Fibroblast of lung (primary cell): ENCODE measurements at regions not wholly inside any gene's neighbourhood (a gene's known extent, or its start where the extent isn't known, plus 50 kb on each side); places are given as distances from the start of the nearest gene placed in this dataset.

Experiments used
- DNase-seq, 2 donors: peaks; one replicate each; pipeline versions ENCODE4 v3.0.0 to v3.0.0-alpha.2; 2010; ENCODE audit warnings: low read depth in 2 of 2
- H2AFZ ChIP-seq: 2 replicates; pipeline ENCODE4 v1.5.1; 2012; ENCODE audit warnings: low read length, control low read depth, inconsistent platforms
- H3K27ac ChIP-seq: 2 replicates; pipeline ENCODE4 v1.5.1; 2011; ENCODE audit warnings: low read length, control low read depth; ENCODE audit not compliant: insufficient read depth
- H3K27me3 ChIP-seq: 2 replicates; pipeline ENCODE4 v1.5.1; 2011; ENCODE audit warnings: mild to moderate bottlenecking, low read length; ENCODE audit not compliant: control insufficient read depth, insufficient read depth
- H3K36me3 ChIP-seq: 2 replicates; pipeline ENCODE4 v1.5.1; 2011; ENCODE audit warnings: low read length; ENCODE audit not compliant: control insufficient read depth, insufficient read depth
- H3K4me1 ChIP-seq: 2 replicates; pipeline ENCODE4 v1.5.1; 2011; ENCODE audit warnings: low read length; ENCODE audit not compliant: control insufficient read depth, insufficient read depth; ENCODE audit errors: extremely low read depth
- H3K4me2 ChIP-seq: 2 replicates; pipeline ENCODE4 v1.5.1; 2011; ENCODE audit warnings: low read length, control low read depth; ENCODE audit not compliant: insufficient read depth; ENCODE audit errors: extremely low read depth
- H3K4me3 ChIP-seq, 4 experiments: fragments of 200-600 bp in 1 of 4; sonication (generic) in 1 of 4; replicated peaks in 1 of 4; 2 replicates each; pipeline ENCODE4 v1.5.1; 2011 to 2016; ENCODE audit warnings: low read length in 4 of 4, low read depth in 3 of 4, mild to moderate bottlenecking in 3 of 4, control low read depth in 2 of 4, inconsistent platforms in 1 of 4, mixed read lengths in 1 of 4; ENCODE audit not compliant: insufficient read depth in 1 of 4; ENCODE audit errors: control extremely low read depth in 1 of 4
- H3K79me2 ChIP-seq: 2 replicates; pipeline ENCODE4 v1.5.1; 2012; ENCODE audit warnings: mild to moderate bottlenecking, low read length, inconsistent platforms; ENCODE audit not compliant: control insufficient read depth, insufficient read depth
- H3K9ac ChIP-seq: 2 replicates; pipeline ENCODE4 v1.5.1; 2011; ENCODE audit warnings: mild to moderate bottlenecking, low read length, control low read depth; ENCODE audit not compliant: insufficient read depth
- H3K9me3 ChIP-seq: 2 replicates; pipeline ENCODE4 v1.5.1; 2012; ENCODE audit warnings: low read depth, low read length; ENCODE audit not compliant: control insufficient read depth, insufficient read depth
- H4K20me1 ChIP-seq: 2 replicates; pipeline ENCODE4 v1.5.1; 2011; ENCODE audit warnings: low read length; ENCODE audit not compliant: control insufficient read depth, insufficient read depth; ENCODE audit errors: extremely low read depth
- CTCF ChIP-seq, 2 donors: IDR thresholded peaks in 1 of 2; conservative IDR thresholded peaks in 1 of 2; 1 replicate in 1 of 2; 2 replicates in 1 of 2; pipeline ENCODE4 v1.5.1; 2011 to 2012; ENCODE audit warnings: low read length in 2 of 2, control low read depth in 1 of 2, inconsistent platforms in 1 of 2, low read depth in 1 of 2, mild to moderate bottlenecking in 1 of 2
- EZH2 ChIP-seq: IDR thresholded peaks from 2 replicates; pipeline ENCODE4 v1.5.1; 2012; ENCODE audit warnings: low read length, control low read depth, mild to moderate bottlenecking; ENCODE audit errors: missing control alignments

DNA sequence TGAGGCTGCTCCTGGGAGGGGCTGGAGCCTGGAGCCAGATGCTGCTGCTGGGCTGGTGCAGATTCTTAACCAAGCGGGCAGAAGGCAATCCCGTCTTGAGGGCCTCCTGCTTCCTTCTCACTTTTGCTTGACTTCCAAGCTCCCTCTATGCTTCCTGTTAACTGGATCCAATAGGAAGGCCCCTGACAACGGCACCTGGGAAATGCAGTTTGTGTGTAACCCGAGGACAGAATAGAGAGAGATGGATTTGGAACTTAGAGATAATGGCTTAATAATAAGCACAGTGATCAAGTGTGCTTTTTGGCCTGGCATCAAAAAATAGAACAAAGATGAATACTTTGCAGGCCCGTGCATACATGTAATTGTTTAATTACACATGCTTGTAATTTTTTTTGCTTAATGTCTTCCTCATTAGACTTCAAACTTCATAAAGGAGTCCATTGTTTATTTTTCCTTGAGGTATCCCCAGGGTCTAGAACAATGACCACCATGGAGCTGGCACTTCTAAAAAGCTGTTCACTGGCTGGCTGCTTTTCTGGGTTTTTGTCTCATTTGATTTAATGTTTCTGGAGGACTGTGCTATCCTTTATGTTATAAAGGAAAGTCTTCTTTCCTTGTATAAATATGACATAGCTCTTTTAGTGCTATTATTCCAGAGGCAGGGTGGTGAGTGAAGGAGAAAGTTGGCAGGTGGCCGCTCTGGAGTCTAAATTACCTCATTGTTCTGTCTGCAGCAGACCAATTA lies 63.3 kb upstream of the MITF start:
- Histone ChIP-seq H3K27me3 (peaks cover 2% of the 10 kb centered on the region), H3K27ac (no peak overlapping the region)
- TF ChIP-seq EZH2 (no peak), CTCF (conservative IDR thresholded peaks at IDR 0.05 in 1 of 2, IDR thresholded peaks at IDR 0.05 in 1 of 2; ENCODE audit: low read depth in 1 of 2, low read length in 2 of 2) (no peak)

DNA sequence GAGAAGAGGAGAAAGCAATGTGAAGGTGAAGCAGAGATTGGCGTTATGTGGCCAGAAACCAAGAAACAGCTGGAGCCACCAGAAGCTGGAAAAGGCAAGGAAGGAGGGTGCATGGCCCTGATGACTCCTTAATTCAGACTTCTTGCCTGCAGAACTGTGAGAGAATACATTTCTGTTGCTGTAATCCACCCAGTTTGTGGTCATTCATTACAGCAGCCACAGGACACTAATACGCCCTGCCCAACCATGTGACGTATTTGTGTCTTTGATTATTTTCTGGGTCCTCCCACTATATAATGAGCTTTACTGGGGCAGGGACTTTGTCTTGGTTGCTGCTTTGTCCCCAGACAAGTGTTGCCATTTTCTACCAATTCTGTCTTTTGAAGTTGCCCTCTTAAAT lies 64.5 kb upstream of the MITF start:
- no peaks in the 10 kb centered on the region for H3K9me3 ChIP-seq
- no peaks in the 10 kb centered on the region for H3K79me2 ChIP-seq
- TF ChIP-seq CTCF (conservative IDR thresholded peaks at IDR 0.05 in 1 of 2, IDR thresholded peaks at IDR 0.05 in 1 of 2; ENCODE audit: low read depth in 1 of 2, low read length in 2 of 2) (no peak), EZH2 (no peak)
- no peaks in the 10 kb centered on the region for H3K4me1 ChIP-seq
- H3K4me3 ChIP-seq = no peak overlapping the region
- no peak for DNase-seq
- H4K20me1 ChIP-seq = no peaks in the 10 kb centered on the region
- H3K36me3 ChIP-seq = no peaks in the 10 kb centered on the region
- no peak overlapping the region for H3K4me2 ChIP-seq
- H2AFZ ChIP-seq = no peak overlapping the region
- H3K9ac ChIP-seq = no peak overlapping the region
- H3K27ac ChIP-seq = no peak overlapping the region
- H3K27me3 ChIP-seq = peaks cover 2% of the 10 kb centered on the region

More for the DNA sequence above, 63.3 kb upstream of the MITF start:
- H2AFZ ChIP-seq = no peak overlapping the region
- H3K4me2 ChIP-seq = no peak overlapping the region
- no peaks in the 10 kb centered on the region for H3K79me2 ChIP-seq
- no peak overlapping the region for H3K9ac ChIP-seq
- no peaks in the 10 kb centered on the region for H3K36me3 ChIP-seq
- H3K9me3 ChIP-seq = no peaks in the 10 kb centered on the region
- no peaks in the 10 kb centered on the region for H4K20me1 ChIP-seq
- no peak overlapping the region for H3K4me3 ChIP-seq
- no peaks in the 10 kb centered on the region for H3K4me1 ChIP-seq
- DNase-seq = no peak

DNA sequence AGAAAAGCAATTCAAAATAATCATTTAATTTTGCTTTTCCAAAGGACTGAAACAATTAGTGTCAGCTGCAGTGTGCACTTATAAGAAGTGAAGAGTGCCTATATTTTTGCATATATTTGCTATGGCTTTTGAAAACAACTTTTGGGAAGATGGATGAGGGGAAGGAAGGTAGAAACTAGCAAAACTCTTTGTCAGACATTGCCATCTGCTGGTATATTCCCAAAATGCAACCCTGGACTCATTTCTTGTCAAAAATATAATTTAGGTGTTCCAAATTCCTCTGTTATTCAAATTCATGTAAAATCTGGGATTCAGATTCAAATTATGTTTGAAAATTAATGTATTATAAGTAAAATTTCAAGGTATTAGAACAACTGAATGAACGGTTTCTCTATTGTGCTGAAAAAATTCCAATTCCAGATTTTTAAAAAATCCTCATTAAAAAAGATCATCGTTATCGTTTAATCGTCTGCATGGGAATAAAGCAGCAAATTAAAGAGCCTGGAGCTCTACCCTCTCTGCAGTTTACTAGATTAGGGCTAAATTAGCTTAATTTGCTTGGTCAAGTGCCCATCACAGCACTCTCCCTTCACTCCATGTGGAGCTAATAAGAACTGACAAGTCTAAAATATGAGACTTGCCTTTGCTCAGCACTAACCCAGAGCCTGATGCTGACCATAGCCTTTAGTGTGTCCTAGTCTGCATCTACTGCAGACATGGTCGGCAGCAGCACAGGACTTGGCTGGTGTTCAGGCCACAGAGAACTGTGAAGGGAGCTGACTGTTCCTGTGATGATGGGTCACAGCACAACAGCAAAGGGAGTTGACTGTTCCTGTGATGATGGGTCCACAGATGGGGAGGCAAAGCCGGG lies 67.9 kb upstream of the MITF start:
- Histone ChIP-seq H3K27ac (no peak overlapping the region), H3K4me3 (no peak overlapping the region), H3K4me1 (no peaks in the 10 kb centered on the region), H3K9me3 (no peaks in the 10 kb centered on the region), H2AFZ (no peak overlapping the region), H4K20me1 (no peaks in the 10 kb centered on the region), H3K27me3 (peaks cover 2% of the 10 kb centered on the region), H3K36me3 (no peaks in the 10 kb centered on the region), H3K9ac (no peak overlapping the region), H3K4me2 (no peak overlapping the region), H3K79me2 (no peaks in the 10 kb centered on the region)
- DNase-seq = peak; percentile 16 to 66
- TF ChIP-seq CTCF (conservative IDR thresholded peaks at IDR 0.05 in 1 of 2, IDR thresholded peaks at IDR 0.05 in 1 of 2; ENCODE audit: low read depth in 1 of 2, low read length in 2 of 2) (peak; percentile 66 to 73), EZH2 (no peak)
